Hepatocyte (in vitro differentiated cells): ENCODE measurements at regions not wholly inside any gene's neighbourhood (a gene's known extent, or its start where the extent isn't known, plus 50 kb on each side); places are given as distances from the start of the nearest gene placed in this dataset.

Experiments
- DNase-seq: peaks from one replicate; pipeline ENCODE4 v3.0.0-alpha.2; 2016; ENCODE audit warnings: low spot score
- H2AFZ ChIP-seq: fragments of 200-600 bp; sonication (generic); 2 replicates; pipeline ENCODE4 v1.6.0; 2016; ENCODE audit warnings: antibody characterized with exemption, mild to moderate bottlenecking
- H3K27ac ChIP-seq: fragments of 200-600 bp; sonication (generic); 2 replicates; pipeline ENCODE4 v1.5.1; 2016; ENCODE audit warnings: mild to moderate bottlenecking
- H3K27me3 ChIP-seq: fragments of 200-600 bp; sonication (generic); 2 replicates; pipeline ENCODE4 v1.6.1; 2016
- H3K36me3 ChIP-seq: fragments of 200-600 bp; sonication (generic); replicated peaks from 2 replicates; pipeline ENCODE4 v1.5.1; 2016; ENCODE audit warnings: low read depth; ENCODE audit not compliant: insufficient read depth
- H3K4me1 ChIP-seq: fragments of 200-600 bp; sonication (generic); 2 replicates; pipeline ENCODE4 v1.5.1; 2016; ENCODE audit warnings: mild to moderate bottlenecking, moderate library complexity; ENCODE audit not compliant: insufficient read depth
- H3K4me2 ChIP-seq: fragments of 200-600 bp; sonication (generic); 2 replicates; pipeline ENCODE4 v1.6.0; 2016
- H3K4me3 ChIP-seq: fragments of 200-600 bp; sonication (generic); 2 replicates; pipeline ENCODE4 v1.5.1; 2016; ENCODE audit warnings: mild to moderate bottlenecking
- H3K79me2 ChIP-seq: fragments of 200-600 bp; sonication (generic); 2 replicates; pipeline ENCODE4 v1.6.0; 2017; ENCODE audit warnings: mild to moderate bottlenecking
- H3K9me2 ChIP-seq: fragments of 200-600 bp; sonication (generic); replicated peaks from 2 replicates; pipeline ENCODE4 v1.6.0; 2017; ENCODE audit warnings: mild to moderate bottlenecking; ENCODE audit not compliant: insufficient read depth
- H3K9me3 ChIP-seq: fragments of 200-600 bp; sonication (generic); 2 replicates; pipeline ENCODE4 v1.5.1; 2016; ENCODE audit warnings: low read depth, mild to moderate bottlenecking
- H4K20me1 ChIP-seq: fragments of 200-600 bp; sonication (generic); 2 replicates; pipeline ENCODE4 v1.6.0; 2016; ENCODE audit warnings: mild to moderate bottlenecking; ENCODE audit not compliant: insufficient read depth, poor library complexity, severe bottlenecking
- EZH2 ChIP-seq: fragments of 200-600 bp; sonication (generic); IDR thresholded peaks from 2 replicates; pipeline ENCODE4 v1.6.1; 2016; ENCODE audit warnings: antibody characterized with exemption, mild to moderate bottlenecking, borderline replicate concordance
- EZH2phosphoT487 ChIP-seq: fragments of 200-600 bp; sonication (generic); IDR thresholded peaks from one replicate; pipeline ENCODE4 v1.6.1; 2018; ENCODE audit warnings: antibody characterized with exemption, mild to moderate bottlenecking, low read depth, moderate library complexity; ENCODE audit not compliant: unreplicated experiment, severe bottlenecking
- WGBS: methylation state at CpG from one replicate; pipeline ENCODE4 v1.1.6; 2016; ENCODE audit warnings: low lambda C conversion rate; ENCODE audit errors: missing lambda C conversion rate; 5-methylcytosine and 5-hydroxymethylcytosine counted together
- TF ChIP-seq, protein P1 (sequence below): fragments of 200-600 bp; sonication (generic); IDR thresholded peaks from 2 replicates; pipeline ENCODE4 v1.5.1; 2016; ENCODE audit warnings: antibody characterized with exemption, mild to moderate bottlenecking; ENCODE audit not compliant: poor library complexity

DNA sequence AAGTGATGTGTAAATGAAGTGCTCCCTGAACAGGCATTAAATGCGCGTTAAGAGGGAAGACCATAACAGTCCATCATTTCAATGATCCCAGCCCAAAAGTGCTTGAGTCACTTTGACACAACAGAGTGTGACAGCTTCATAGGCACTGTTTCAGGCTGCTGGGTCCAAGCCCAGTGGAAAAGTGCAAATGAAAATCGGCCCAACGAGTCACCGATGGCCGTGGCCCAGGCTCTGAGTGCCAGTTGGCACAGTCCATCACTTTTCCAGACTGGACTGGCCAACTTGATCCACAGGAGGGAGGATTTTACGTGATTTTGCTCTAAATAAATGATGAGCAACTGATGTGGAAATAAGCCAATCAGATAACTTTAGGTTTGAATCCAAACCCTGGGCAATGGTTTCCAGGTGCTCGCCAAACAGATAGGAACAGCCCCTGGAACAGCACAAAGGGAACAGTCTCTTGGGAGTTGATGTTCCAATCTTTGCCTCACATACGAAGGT, 114.0 kb downstream of the SP3 start:
- WGBS, result 95% methylated on average over 9 of the region's 9 CpGs
- no peaks in the 10 kb centered on the region for H3K36me3 ChIP-seq
- H3K9me2 ChIP-seq, result no peaks in the 10 kb centered on the region
- no peak overlapping the region for H3K27ac ChIP-seq
- H4K20me1 ChIP-seq, result no peaks in the 10 kb centered on the region
- H3K4me1 ChIP-seq, result no peaks in the 10 kb centered on the region
- no peak overlapping the region for H3K4me2 ChIP-seq
- no peaks in the 10 kb centered on the region for H3K79me2 ChIP-seq
- no peaks in the 10 kb centered on the region for H3K9me3 ChIP-seq
- H3K27me3 ChIP-seq, result no peaks in the 10 kb centered on the region
- TF ChIP-seq, protein P1, sequence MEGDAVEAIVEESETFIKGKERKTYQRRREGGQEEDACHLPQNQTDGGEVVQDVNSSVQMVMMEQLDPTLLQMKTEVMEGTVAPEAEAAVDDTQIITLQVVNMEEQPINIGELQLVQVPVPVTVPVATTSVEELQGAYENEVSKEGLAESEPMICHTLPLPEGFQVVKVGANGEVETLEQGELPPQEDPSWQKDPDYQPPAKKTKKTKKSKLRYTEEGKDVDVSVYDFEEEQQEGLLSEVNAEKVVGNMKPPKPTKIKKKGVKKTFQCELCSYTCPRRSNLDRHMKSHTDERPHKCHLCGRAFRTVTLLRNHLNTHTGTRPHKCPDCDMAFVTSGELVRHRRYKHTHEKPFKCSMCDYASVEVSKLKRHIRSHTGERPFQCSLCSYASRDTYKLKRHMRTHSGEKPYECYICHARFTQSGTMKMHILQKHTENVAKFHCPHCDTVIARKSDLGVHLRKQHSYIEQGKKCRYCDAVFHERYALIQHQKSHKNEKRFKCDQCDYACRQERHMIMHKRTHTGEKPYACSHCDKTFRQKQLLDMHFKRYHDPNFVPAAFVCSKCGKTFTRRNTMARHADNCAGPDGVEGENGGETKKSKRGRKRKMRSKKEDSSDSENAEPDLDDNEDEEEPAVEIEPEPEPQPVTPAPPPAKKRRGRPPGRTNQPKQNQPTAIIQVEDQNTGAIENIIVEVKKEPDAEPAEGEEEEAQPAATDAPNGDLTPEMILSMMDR, result no peak
- TF ChIP-seq EZH2phosphoT487 (no peak), EZH2 (no peak)
- no peak for DNase-seq
- H3K4me3 ChIP-seq, result no peak overlapping the region
- H2AFZ ChIP-seq, result no peak overlapping the region

DNA sequence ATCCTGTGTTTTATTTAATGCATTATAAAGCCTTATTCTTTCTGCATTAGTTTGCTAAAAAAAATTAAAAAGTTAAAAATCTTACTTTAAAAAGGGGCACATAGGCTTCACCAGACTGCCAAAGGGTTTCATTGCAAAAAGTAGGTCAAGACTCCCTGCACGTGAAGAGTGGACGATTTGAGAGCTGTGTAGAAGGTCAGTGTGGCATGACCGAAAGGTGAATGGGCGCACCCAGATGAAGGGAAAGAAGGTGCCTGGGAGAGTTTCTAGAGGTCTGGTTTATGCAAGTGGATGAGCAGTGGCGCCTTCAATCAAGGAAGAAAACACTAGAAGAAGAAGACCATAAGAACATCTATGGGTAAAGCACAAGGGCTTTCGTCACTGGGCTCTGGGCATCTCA, 111.0 kb downstream of the SP3 start:
- Histone ChIP-seq H3K4me1 (no peaks in the 10 kb centered on the region), H4K20me1 (no peaks in the 10 kb centered on the region), H2AFZ (no peak overlapping the region), H3K4me3 (no peak overlapping the region), H3K9me2 (no peaks in the 10 kb centered on the region), H3K79me2 (no peaks in the 10 kb centered on the region), H3K27me3 (no peaks in the 10 kb centered on the region), H3K27ac (no peak overlapping the region), H3K9me3 (no peaks in the 10 kb centered on the region), H3K36me3 (no peaks in the 10 kb centered on the region), H3K4me2 (no peak overlapping the region)
- DNase-seq, result no peak
- 96% methylated on average over 6 of the region's 6 CpGs for WGBS
- TF ChIP-seq, protein P1, result no peak
- TF ChIP-seq EZH2phosphoT487 (no peak), EZH2 (no peak)

DNA sequence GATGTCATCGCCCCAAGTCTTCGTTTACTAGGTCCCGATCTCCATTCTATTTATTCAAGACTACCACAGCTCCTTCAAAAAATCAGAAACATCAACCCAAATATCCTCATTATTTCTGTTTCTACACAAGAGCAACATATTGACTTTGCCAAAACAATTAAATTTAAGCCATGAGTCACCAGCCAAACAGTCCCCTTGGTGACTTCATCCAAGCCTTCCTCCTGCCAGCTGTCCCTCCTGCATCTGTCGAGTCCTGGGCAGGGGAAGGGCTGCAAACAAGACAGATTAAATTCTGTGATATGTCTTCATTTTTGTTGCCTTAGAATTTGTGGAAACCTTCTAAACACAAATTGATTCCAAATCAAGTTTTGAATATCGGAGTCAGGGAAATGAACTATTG, 110.3 kb downstream of the SP3 start:
- WGBS, result 88% methylated on average over 5 of the region's 5 CpGs
- DNase-seq, result no peak
- H3K27ac ChIP-seq, result no peak overlapping the region
- no peaks in the 10 kb centered on the region for H3K36me3 ChIP-seq
- no peak overlapping the region for H3K4me3 ChIP-seq
- H3K9me3 ChIP-seq, result no peaks in the 10 kb centered on the region
- H3K9me2 ChIP-seq, result no peaks in the 10 kb centered on the region
- H4K20me1 ChIP-seq, result no peaks in the 10 kb centered on the region
- TF ChIP-seq EZH2phosphoT487 (no peak), EZH2 (no peak)
- TF ChIP-seq, protein P1, result no peak
- H3K79me2 ChIP-seq, result no peaks in the 10 kb centered on the region
- no peak overlapping the region for H3K4me2 ChIP-seq
- H3K4me1 ChIP-seq, result no peaks in the 10 kb centered on the region
- H3K27me3 ChIP-seq, result no peaks in the 10 kb centered on the region
- H2AFZ ChIP-seq, result no peak overlapping the region

DNA sequence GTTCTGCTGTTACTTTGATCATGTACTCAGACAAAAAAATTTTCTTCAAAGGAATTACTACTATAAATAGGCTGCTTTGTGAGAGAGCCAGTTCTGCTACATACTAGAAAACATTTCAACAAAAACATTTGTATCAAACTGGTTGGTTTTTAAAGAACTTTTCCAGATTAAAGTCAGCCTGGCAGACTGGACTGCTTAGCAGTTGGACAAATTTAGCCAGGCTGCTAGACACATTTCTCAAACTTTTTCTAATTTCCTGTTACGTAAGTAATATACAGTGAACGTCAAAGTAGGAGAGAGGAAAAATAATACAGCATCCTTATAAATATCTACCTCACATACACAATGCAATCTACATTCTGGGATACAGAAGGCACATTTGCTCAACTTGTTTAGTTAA, 109.5 kb downstream of the SP3 start:
- no peaks in the 10 kb centered on the region for H4K20me1 ChIP-seq
- no peaks in the 10 kb centered on the region for H3K79me2 ChIP-seq
- no peak for DNase-seq
- no peak overlapping the region for H3K4me2 ChIP-seq
- H3K4me1 ChIP-seq, result no peaks in the 10 kb centered on the region
- no peak overlapping the region for H2AFZ ChIP-seq
- no peaks in the 10 kb centered on the region for H3K27me3 ChIP-seq
- H3K9me3 ChIP-seq, result no peaks in the 10 kb centered on the region
- H3K9me2 ChIP-seq, result no peaks in the 10 kb centered on the region
- H3K36me3 ChIP-seq, result no peaks in the 10 kb centered on the region
- no peak overlapping the region for H3K4me3 ChIP-seq
- H3K27ac ChIP-seq, result no peak overlapping the region
- TF ChIP-seq, protein P1, result no peak
- no peak for TF ChIP-seq EZH2
- TF ChIP-seq EZH2phosphoT487, result no peak
- 61% methylated on average over 2 of the region's 2 CpGs for WGBS
